Renal pelvis (tissue), 1 donor: ENCODE measurements at regions not wholly inside any gene's neighbourhood (a gene's known extent, or its start where the extent isn't known, plus 50 kb on each side); places are given as distances from the start of the nearest gene placed in this dataset.
"Not testable (repeated sequence)": the region's sequence is repeated elsewhere in the genome, so short reads cannot be mapped to it uniquely, and the experiment has no call there.

Experiments
- DNase-seq: peaks from one replicate; pipeline ENCODE4 v3.0.0-alpha.2; 2013

- DNase-seq: no peak
These were observed 1147.2 kb downstream of the VRK1 start for GRCh38 chr14:97944380-97944779.

- DNase-seq: no peak
These were observed 1148.4 kb downstream of the VRK1 start for GRCh38 chr14:97945631-97946030.

GRCh38 chr14:97946240-97946639 is 1149.1 kb downstream of the VRK1 start:
- no peak for DNase-seq

- DNase-seq: no peak
These were observed 1149.5 kb downstream of the VRK1 start for GRCh38 chr14:97946641-97947040.

- peak; percentile 43 for DNase-seq
These were observed 1151.7 kb downstream of the VRK1 start for GRCh38 chr14:97948841-97949240.

GRCh38 chr14:97956581-97957340 is 1159.6 kb downstream of the VRK1 start:
- DNase-seq: no peak

- no peak for DNase-seq
These were observed 1162.1 kb downstream of the VRK1 start for GRCh38 chr14:97959251-97959650.

- no peak for DNase-seq
These were observed 1163.3 kb downstream of the VRK1 start for GRCh38 chr14:97960436-97960835.

GRCh38 chr14:97970222-97970621 is 1173.0 kb downstream of the VRK1 start:
- no peak for DNase-seq

GRCh38 chr14:97975216-97975615 is 1178.0 kb downstream of the VRK1 start:
- no peak for DNase-seq

- DNase-seq: no peak
These were observed 1178.8 kb downstream of the VRK1 start for GRCh38 chr14:97975962-97976361.

GRCh38 chr14:97976861-97977260 is 1179.7 kb downstream of the VRK1 start:
- no peak for DNase-seq

GRCh38 chr14:97977651-97978261 is 1180.6 kb downstream of the VRK1 start:
- DNase-seq: no peak

GRCh38 chr14:97978341-97978740 is 1181.2 kb downstream of the VRK1 start:
- DNase-seq: peak; percentile 65

- DNase-seq: no peak
These were observed 1196.4 kb downstream of the VRK1 start for GRCh38 chr14:97993508-97994019.

- no peak for DNase-seq
These were observed 1196.9 kb downstream of the VRK1 start for GRCh38 chr14:97994020-97994531.

- DNase-seq: no peak
These were observed 1197.9 kb downstream of the VRK1 start for GRCh38 chr14:97995038-97995437.

GRCh38 chr14:97995531-97995930 is 1198.3 kb downstream of the VRK1 start:
- DNase-seq: no peak

GRCh38 chr14:98006008-98006407 is 1208.8 kb downstream of the VRK1 start:
- no peak for DNase-seq

- DNase-seq: no peak
These were observed 1211.4 kb downstream of the VRK1 start for GRCh38 chr14:98008381-98009113.

GRCh38 chr14:98009177-98009576 is 1212.0 kb downstream of the VRK1 start:
- DNase-seq: not testable (repeated sequence)

GRCh38 chr14:98010784-98011183 is 1213.6 kb downstream of the VRK1 start:
- DNase-seq: no peak
